Erythroblast (primary cell): ENCODE measurements at regions not wholly inside any gene's neighbourhood (a gene's known extent, or its start where the extent isn't known, plus 50 kb on each side); places are given as distances from the start of the nearest gene placed in this dataset.

Experiments used
- GATA1 ChIP-seq: IDR thresholded peaks from 2 replicates; pipeline ENCODE4 v1.6.1; 2011; ENCODE audit warnings: low read depth, mild to moderate bottlenecking, control low read depth, low read length, moderate library complexity
- POLR2A ChIP-seq: IDR thresholded peaks from 2 replicates; pipeline ENCODE4 v1.6.1; 2011; ENCODE audit warnings: mild to moderate bottlenecking, low read length

GRCh38 chr13:69300131-69300530 is 807.5 kb upstream of the ATXN8OS start:
- TF ChIP-seq POLR2A = no peak
- no peak for TF ChIP-seq GATA1
